ENCODE measurements at regions not wholly inside any gene's neighbourhood (a gene's known extent, or its start where the extent isn't known, plus 50 kb on each side); places are given as distances from the start of the nearest gene placed in this dataset.

DNA sequence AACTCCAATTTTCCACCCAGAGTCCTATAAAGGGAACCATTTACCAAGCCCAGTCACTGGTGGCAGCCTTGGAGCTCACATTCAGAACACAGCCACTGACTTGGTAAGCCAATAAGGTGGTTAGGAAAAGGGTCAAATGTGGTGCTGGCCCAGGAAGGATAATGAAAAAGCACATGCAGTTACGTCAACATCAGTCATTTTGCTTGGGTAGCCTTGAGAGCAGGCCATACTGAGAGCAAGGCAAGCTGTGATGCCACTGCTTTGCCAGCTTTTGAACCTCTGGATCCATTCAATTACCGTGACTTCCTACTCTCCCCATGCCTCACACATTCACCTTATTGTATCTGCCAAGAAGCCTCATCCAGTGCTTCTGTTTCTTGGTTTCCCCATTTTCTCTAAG, 253.6 kb downstream of the OPA1 start:
- no peaks in the 10 kb centered on the region for H3K79me2 ChIP-seq (ENCODE audit: control insufficient read depth in 1 of 2, insufficient read depth in 2 of 2, low read length in 2 of 2)
- H4K5ac ChIP-seq (ENCODE audit: insufficient read length, low read depth, low read length): no peak overlapping the region
- H2AK5ac ChIP-seq (ENCODE audit: low read depth, low read length): no peak overlapping the region
- H3K9me3 ChIP-seq (ENCODE audit: insufficient read depth in 2 of 2, low read depth in 1 of 2, low read length in 1 of 2): peaks cover 2 to 3% of the 10 kb centered on the region in 2 experiments; a peak in 1 of 4 replicates
- H2BK5ac ChIP-seq (ENCODE audit: low read depth, low read length): no peak overlapping the region
- H3K27me3 ChIP-seq (replicated peaks in 1 of 4; ENCODE audit: control insufficient read depth in 3 of 4, extremely low read depth in 1 of 4, insufficient read depth in 3 of 4, low read length in 3 of 4): peaks cover 0 to 2% (median 0%) of the 10 kb centered on the region in 4 experiments; a peak in 2 of 7 replicates
- peaks cover 0 to 3% (median 3%) of the 10 kb centered on the region in 4 experiments; a peak in 5 of 7 replicates for H3K4me1 ChIP-seq (replicated peaks in 1 of 4; ENCODE audit: control insufficient read depth in 3 of 4, insufficient read depth in 4 of 4, low read length in 3 of 4)
- no peak overlapping the region for H2BK12ac ChIP-seq (ENCODE audit: low read depth, low read length)
- FAIRE-seq (no peak), DNase-seq (ENCODE audit: low read depth in 1 of 2, low spot score in 2 of 2) (no peak)
- no peak overlapping the region for H3K4me3 ChIP-seq (ENCODE audit: extremely low read depth in 1 of 4, insufficient read depth in 2 of 4, low read depth in 3 of 4, low read length in 4 of 4)
- no peak overlapping the region for H3K27ac ChIP-seq (ENCODE audit: low read depth, low read length)
- H4K20me1 ChIP-seq (replicated peaks in 1 of 2; ENCODE audit: control insufficient read depth in 1 of 2, insufficient read depth in 2 of 2, low read length in 2 of 2): no peaks in the 10 kb centered on the region
- WGBS, 2 experiments (ENCODE audit: extremely low coverage in 1 of 2, insufficient coverage in 1 of 2, insufficient read length in 1 of 2, insufficient replicate concordance in 2 of 2, low coverage in 1 of 2, low lambda C conversion rate in 2 of 2, missing lambda C conversion rate in 1 of 2): 91% methylated on average over 2 of the region's 2 CpGs; no CpG with 5 or more reads in 1 of the 2 experiments
- ChIA-PET POLR2A (ENCODE audit: partially characterized antibody) (interaction anchor here (1.6 kb wide), 1 partner anchor 34 kb away, joined by 4 read pairs; no protein-coding TSS in a partner anchor), CTCF (ENCODE audit: partially characterized antibody) (interaction anchor here (0.8 to 1.7 kb wide), 4 partner anchors 12 to 64 kb away, joined by 3 to 7 read pairs (median 4); no protein-coding TSS in a partner anchor)
- no peaks in the 10 kb centered on the region for H3K79me1 ChIP-seq (ENCODE audit: low read depth, low read length)
- H3K4ac ChIP-seq (replicated peaks; ENCODE audit: insufficient read length, low read depth, low read length): no peak overlapping the region
- no peak overlapping the region for H2BK20ac ChIP-seq (ENCODE audit: low read length)
- no peak overlapping the region for H3K56ac ChIP-seq (replicated peaks; ENCODE audit: insufficient read length, low read depth, low read length)
- no peak overlapping the region for H3K9ac ChIP-seq (replicated peaks in 1 of 4; ENCODE audit: extremely low read depth in 1 of 4, low read depth in 3 of 4, low read length in 3 of 4)
- no peaks in the 10 kb centered on the region for H3K23me2 ChIP-seq (ENCODE audit: low read depth, low read length)
- no peak overlapping the region for H2BK15ac ChIP-seq (ENCODE audit: low read length)
- no peak overlapping the region for H3K4me2 ChIP-seq (ENCODE audit: insufficient read depth in 1 of 2, low read depth in 2 of 2, low read length in 2 of 2)
- H2AFZ ChIP-seq (ENCODE audit: low read length): no peak overlapping the region
- H3K23ac ChIP-seq (ENCODE audit: insufficient read length): no peak overlapping the region
- H3K36me3 ChIP-seq (ENCODE audit: control insufficient read depth in 2 of 4, insufficient read depth in 4 of 4, low read length in 3 of 4): no peaks in the 10 kb centered on the region
- H4K8ac ChIP-seq (ENCODE audit: extremely low read depth, insufficient read depth, low read length): no peak overlapping the region
- no peak overlapping the region for H2BK120ac ChIP-seq (replicated peaks; ENCODE audit: low read depth, low read length)
- H3K18ac ChIP-seq (ENCODE audit: extremely low read depth, low read length): no peak overlapping the region
- H4K91ac ChIP-seq (replicated peaks; ENCODE audit: insufficient read length, low read length): no peak overlapping the region
- H3K14ac ChIP-seq (ENCODE audit: insufficient read length): no peak overlapping the region
- TF ChIP-seq SP1 (IDR thresholded peaks at IDR 0.05; ENCODE audit: low read depth, low read length) (no peak), RFX5 (IDR thresholded peaks at IDR 0.05; ENCODE audit: borderline replicate concordance, low read depth, low read length) (no peak), CBX5 (IDR thresholded peaks at IDR 0.05; ENCODE audit: low read depth, low read length) (no peak), KDM4A (IDR thresholded peaks at IDR 0.05; ENCODE audit: low read depth, low read length, severe bottlenecking) (no peak), ASH2L (IDR thresholded peaks at IDR 0.05; ENCODE audit: low read length) (no peak), SP4 (IDR thresholded peaks at IDR 0.05; ENCODE audit: low read length) (no peak), SRF (IDR thresholded peaks at IDR 0.05; ENCODE audit: low read depth, low read length) (no peak), SAP30 (IDR thresholded peaks at IDR 0.05; ENCODE audit: insufficient read depth, insufficient replicate concordance, low read length) (no peak), JUND (IDR thresholded peaks at IDR 0.05; ENCODE audit: low read length) (no peak), ZNF274 (IDR thresholded peaks at IDR 0.05; ENCODE audit: borderline replicate concordance, extremely low read depth, low read length) (no peak), SIRT6 (IDR thresholded peaks at IDR 0.05; ENCODE audit: low read length) (no peak), RAD21 (IDR thresholded peaks at IDR 0.05 in 1 of 2, conservative IDR thresholded peaks at IDR 0.05 in 1 of 2; ENCODE audit: low read depth in 2 of 2, low read length in 2 of 2) (no peak), SUZ12 (IDR thresholded peaks at IDR 0.05; ENCODE audit: low read length) (no peak)
- TF ChIP-seq, protein P1, sequence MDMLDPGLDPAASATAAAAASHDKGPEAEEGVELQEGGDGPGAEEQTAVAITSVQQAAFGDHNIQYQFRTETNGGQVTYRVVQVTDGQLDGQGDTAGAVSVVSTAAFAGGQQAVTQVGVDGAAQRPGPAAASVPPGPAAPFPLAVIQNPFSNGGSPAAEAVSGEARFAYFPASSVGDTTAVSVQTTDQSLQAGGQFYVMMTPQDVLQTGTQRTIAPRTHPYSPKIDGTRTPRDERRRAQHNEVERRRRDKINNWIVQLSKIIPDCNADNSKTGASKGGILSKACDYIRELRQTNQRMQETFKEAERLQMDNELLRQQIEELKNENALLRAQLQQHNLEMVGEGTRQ (IDR thresholded peaks at IDR 0.05; ENCODE audit: low read length): no peak

All from H1 (cell line).